ENCODE measurements at regions not wholly inside any gene's neighbourhood (a gene's known extent, or its start where the extent isn't known, plus 50 kb on each side); places are given as distances from the start of the nearest gene placed in this dataset.

GRCh38 chr4:152224721-152225420 lies 311.0 kb downstream of the FBXW7 start:
- TF ChIP-seq CTCF (IDR thresholded peaks at IDR 0.05; ENCODE audit: low read depth, low read length, poor library complexity, severe bottlenecking): no peak
- TF ChIP-seq EZH2phosphoT487 (IDR thresholded peaks at IDR 0.05; ENCODE audit: borderline replicate concordance, low read length): no peak

All from DOHH2 (cell line).